CD4-positive, alpha-beta T cell (primary cell): ENCODE measurements at regions not wholly inside any gene's neighbourhood (a gene's known extent, or its start where the extent isn't known, plus 50 kb on each side); places are given as distances from the start of the nearest gene placed in this dataset.

Source experiments
- ATAC-seq: fragments of 200-7000 bp; cut with Tn5 transposase; one replicate; pipeline ENCODE4 v1.10.0; 2022; ENCODE audit warnings: mild to moderate bottlenecking; ENCODE audit not compliant: poor library complexity
- CTCF ChIA-PET: fragments of 350-600 bp; sonication (Branson Sonifier 250); formaldehyde crosslinking; loops from one replicate; lab custom pipeline; 2021; ENCODE audit warnings: antibody characterized with exemption, inconsistent platforms; lab: Charles Lee
- POLR2A ChIA-PET: fragments of 350-600 bp; sonication (Branson Sonifier 250); formaldehyde crosslinking; loops from one replicate; lab custom pipeline; 2021; ENCODE audit warnings: antibody characterized with exemption, inconsistent platforms; lab: Charles Lee
- DNase-seq, 14 experiments: peaks; one replicate each; pipeline ENCODE4 v3.0.0-alpha.2; 2013 to 2020; ENCODE audit warnings: mixed read lengths in 2 of 14
- H3K27ac ChIP-seq, 2 donors: one replicate each; pipeline versions ENCODE4 v1.5.1 to v1.7.0; 2013; ENCODE audit warnings: low read length in 2 of 2, low read depth in 1 of 2, mild to moderate bottlenecking in 1 of 2
- H3K27me3 ChIP-seq, 2 experiments: 1 replicate in 1 of 2; 2 replicates in 1 of 2; pipeline versions ENCODE4 v1.6.1 to v1.7.0; 2013; ENCODE audit warnings: low read length in 2 of 2, control low read depth in 1 of 2, mild to moderate bottlenecking in 1 of 2, moderate library complexity in 1 of 2; ENCODE audit not compliant: insufficient read depth in 2 of 2, control insufficient read depth in 1 of 2
- H3K36me3 ChIP-seq: one replicate; pipeline ENCODE4 v1.6.1; 2013; ENCODE audit warnings: low read length, control low read depth; ENCODE audit not compliant: insufficient read depth
- H3K4me1 ChIP-seq: one replicate; pipeline ENCODE4 v1.6.1; 2013; ENCODE audit warnings: low read length, control low read depth; ENCODE audit not compliant: insufficient read depth
- H3K4me3 ChIP-seq: one replicate; pipeline ENCODE4 v1.5.1; 2013; ENCODE audit warnings: mild to moderate bottlenecking, low read length, moderate library complexity
- H3K9me3 ChIP-seq, 2 experiments: 1 replicate in 1 of 2; 2 replicates in 1 of 2; pipeline versions ENCODE4 v1.6.1 to v1.7.0; 2013; ENCODE audit warnings: low read length in 2 of 2, mild to moderate bottlenecking in 2 of 2, control low read depth in 1 of 2, moderate library complexity in 1 of 2; ENCODE audit not compliant: control insufficient read depth in 1 of 2, insufficient read depth in 1 of 2
- H3K27ac Mint-ChIP-seq: one replicate; pipeline ENCODE4 v1.8.0; 2020; ENCODE audit warnings: mixed read lengths
- H3K27me3 Mint-ChIP-seq: one replicate; pipeline ENCODE4 v1.8.0; 2021; ENCODE audit warnings: mixed read lengths
- H3K36me3 Mint-ChIP-seq: one replicate; pipeline ENCODE4 v1.8.0; 2021; ENCODE audit warnings: low read depth, mixed read lengths
- H3K4me1 Mint-ChIP-seq: one replicate; pipeline ENCODE4 v1.8.0; 2021; ENCODE audit warnings: low read depth, mixed read lengths
- H3K4me3 Mint-ChIP-seq: one replicate; pipeline ENCODE4 v1.8.0; 2020; ENCODE audit warnings: mild to moderate bottlenecking, mixed read lengths
- H3K9me3 Mint-ChIP-seq: one replicate; pipeline ENCODE4 v1.8.0; 2020; ENCODE audit warnings: mixed read lengths
- intact Hi-C, 2 experiments: fragments of 100-400 bp; cut with DNase I in 1 of 2; cut with micrococcal nuclease in 1 of 2; formaldehyde crosslinking; loops; one replicate each; pipeline versions ENCODE4 v1.15.1 to v1.9.0; 2023 to 2025; cut with DNase I, micrococcal nuclease
- TF ChIP-seq, protein P1 (sequence below): fragments of 200-600 bp; IDR thresholded peaks from one replicate; pipeline ENCODE4 v1.8.0; 2022; ENCODE audit warnings: antibody characterized with exemption, mild to moderate bottlenecking

GRCh38 chrX:6821730-6822129 lies 286.8 kb upstream of the VCX3A start:
- Histone ChIP-seq H3K27ac (no peak overlapping the region), H3K4me1 (no peaks in the 10 kb centered on the region), H3K27me3 (no peaks in the 10 kb centered on the region), H3K9me3 (no peaks in the 10 kb centered on the region), H3K36me3 (no peaks in the 10 kb centered on the region), H3K4me3 (no peak overlapping the region)
- Mint-ChIP-seq H3K9me3 (no peaks in the 10 kb centered on the region), H3K4me3 (no peak overlapping the region), H3K4me1 (no peaks in the 10 kb centered on the region), H3K27ac (no peak overlapping the region), H3K36me3 (no peaks in the 10 kb centered on the region), H3K27me3 (no peaks in the 10 kb centered on the region)
- TF ChIP-seq, protein P1, sequence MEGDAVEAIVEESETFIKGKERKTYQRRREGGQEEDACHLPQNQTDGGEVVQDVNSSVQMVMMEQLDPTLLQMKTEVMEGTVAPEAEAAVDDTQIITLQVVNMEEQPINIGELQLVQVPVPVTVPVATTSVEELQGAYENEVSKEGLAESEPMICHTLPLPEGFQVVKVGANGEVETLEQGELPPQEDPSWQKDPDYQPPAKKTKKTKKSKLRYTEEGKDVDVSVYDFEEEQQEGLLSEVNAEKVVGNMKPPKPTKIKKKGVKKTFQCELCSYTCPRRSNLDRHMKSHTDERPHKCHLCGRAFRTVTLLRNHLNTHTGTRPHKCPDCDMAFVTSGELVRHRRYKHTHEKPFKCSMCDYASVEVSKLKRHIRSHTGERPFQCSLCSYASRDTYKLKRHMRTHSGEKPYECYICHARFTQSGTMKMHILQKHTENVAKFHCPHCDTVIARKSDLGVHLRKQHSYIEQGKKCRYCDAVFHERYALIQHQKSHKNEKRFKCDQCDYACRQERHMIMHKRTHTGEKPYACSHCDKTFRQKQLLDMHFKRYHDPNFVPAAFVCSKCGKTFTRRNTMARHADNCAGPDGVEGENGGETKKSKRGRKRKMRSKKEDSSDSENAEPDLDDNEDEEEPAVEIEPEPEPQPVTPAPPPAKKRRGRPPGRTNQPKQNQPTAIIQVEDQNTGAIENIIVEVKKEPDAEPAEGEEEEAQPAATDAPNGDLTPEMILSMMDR, result no peak
- POLR2A ChIA-PET, result no interaction called here
- intact Hi-C loops, result no loop called here
- CTCF ChIA-PET, result no interaction called here
- ATAC-seq, result no peak
- no peak for DNase-seq

- Mint-ChIP-seq H3K9me3 (no peaks in the 10 kb centered on the region), H3K27me3 (no peaks in the 10 kb centered on the region), H3K4me1 (no peaks in the 10 kb centered on the region), H3K36me3 (no peaks in the 10 kb centered on the region), H3K27ac (no peak overlapping the region), H3K4me3 (no peak overlapping the region)
- Histone ChIP-seq H3K4me1 (no peaks in the 10 kb centered on the region), H3K4me3 (no peak overlapping the region), H3K9me3 (no peaks in the 10 kb centered on the region), H3K27me3 (no peaks in the 10 kb centered on the region), H3K36me3 (no peaks in the 10 kb centered on the region), H3K27ac (no peak overlapping the region)
- CTCF ChIA-PET, result no interaction called here
- intact Hi-C loops, result no loop called here
- TF ChIP-seq, protein P1, result no peak
- no peak for DNase-seq
- POLR2A ChIA-PET, result no interaction called here
- no peak for ATAC-seq
These were observed 279.0 kb upstream of the VCX3A start for GRCh38 chrX:6813836-6814370.

DNA sequence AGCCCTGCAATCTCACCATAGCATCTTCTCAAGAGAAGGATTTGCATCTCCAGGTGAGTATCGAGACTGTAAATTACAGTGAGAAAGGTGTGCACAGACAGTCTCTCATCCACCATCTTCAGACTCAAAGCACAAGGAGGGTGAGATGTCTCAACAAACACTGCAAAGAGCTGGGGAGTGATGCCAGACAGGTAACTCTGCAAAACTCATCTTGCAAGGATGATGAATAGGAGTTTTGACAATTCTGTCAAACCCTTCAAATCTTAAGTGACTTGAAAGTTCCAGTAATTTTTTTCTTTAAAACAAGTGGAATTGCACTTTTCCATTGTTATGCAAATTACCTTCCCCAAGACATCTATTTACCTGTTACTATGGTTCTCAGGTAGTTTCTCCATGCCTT lies 277.2 kb upstream of the VCX3A start:
- CTCF ChIA-PET, result no interaction called here
- POLR2A ChIA-PET, result no interaction called here
- no peaks in the 10 kb centered on the region for H3K27me3 ChIP-seq
- intact Hi-C loops, result no loop called here
- H3K36me3 ChIP-seq, result no peaks in the 10 kb centered on the region
- no peaks in the 10 kb centered on the region for H3K4me1 ChIP-seq
- Mint-ChIP-seq H3K27me3 (no peaks in the 10 kb centered on the region), H3K36me3 (no peaks in the 10 kb centered on the region), H3K4me3 (no peak overlapping the region), H3K9me3 (no peaks in the 10 kb centered on the region), H3K4me1 (no peaks in the 10 kb centered on the region), H3K27ac (no peak overlapping the region)
- no peak overlapping the region for H3K4me3 ChIP-seq
- TF ChIP-seq, protein P1, result no peak
- H3K9me3 ChIP-seq, result no peaks in the 10 kb centered on the region
- ATAC-seq (no peak), DNase-seq (no peak)
- no peak overlapping the region for H3K27ac ChIP-seq
